Neutrophil (primary cell): ENCODE measurements at regions not wholly inside any gene's neighbourhood (a gene's known extent, or its start where the extent isn't known, plus 50 kb on each side); places are given as distances from the start of the nearest gene placed in this dataset.

Experiments used
- H3K27ac ChIP-seq: fragments of 200-600 bp; sonication (generic); 2 replicates; pipeline ENCODE4 v1.5.1; 2016; ENCODE audit warnings: mild to moderate bottlenecking, moderate library complexity
- H3K27me3 ChIP-seq: fragments of 200-600 bp; sonication (generic); 2 replicates; pipeline ENCODE4 v1.6.0; 2016; ENCODE audit warnings: mild to moderate bottlenecking
- H3K36me3 ChIP-seq: fragments of 200-600 bp; sonication (generic); 2 replicates; pipeline ENCODE4 v1.5.1; 2017
- H3K4me1 ChIP-seq, 2 experiments: fragments of 200-600 bp in 1 of 2; sonication (generic) in 1 of 2; 1 replicate in 1 of 2; 2 replicates in 1 of 2; pipeline versions ENCODE4 v1.5.1 to v1.6.1; 2013 to 2016; ENCODE audit warnings: low read depth in 1 of 2, low read length in 1 of 2, mild to moderate bottlenecking in 1 of 2, moderate library complexity in 1 of 2; ENCODE audit not compliant: control insufficient read depth in 1 of 2, insufficient read depth in 1 of 2
- H3K4me3 ChIP-seq, 2 experiments: fragments of 200-600 bp in 1 of 2; sonication (generic) in 1 of 2; 1 replicate in 1 of 2; 2 replicates in 1 of 2; pipeline ENCODE4 v1.5.1; 2013 to 2016; ENCODE audit warnings: low read depth in 1 of 2, low read length in 1 of 2, mild to moderate bottlenecking in 1 of 2, moderate library complexity in 1 of 2
- H3K9me3 ChIP-seq: fragments of 200-600 bp; sonication (generic); 2 replicates; pipeline ENCODE4 v1.5.1; 2016
- TF ChIP-seq, protein P1 (sequence below): fragments of 200-600 bp; sonication (generic); IDR thresholded peaks from 2 replicates; pipeline ENCODE4 v1.5.1; 2016; ENCODE audit warnings: antibody characterized with exemption

DNA sequence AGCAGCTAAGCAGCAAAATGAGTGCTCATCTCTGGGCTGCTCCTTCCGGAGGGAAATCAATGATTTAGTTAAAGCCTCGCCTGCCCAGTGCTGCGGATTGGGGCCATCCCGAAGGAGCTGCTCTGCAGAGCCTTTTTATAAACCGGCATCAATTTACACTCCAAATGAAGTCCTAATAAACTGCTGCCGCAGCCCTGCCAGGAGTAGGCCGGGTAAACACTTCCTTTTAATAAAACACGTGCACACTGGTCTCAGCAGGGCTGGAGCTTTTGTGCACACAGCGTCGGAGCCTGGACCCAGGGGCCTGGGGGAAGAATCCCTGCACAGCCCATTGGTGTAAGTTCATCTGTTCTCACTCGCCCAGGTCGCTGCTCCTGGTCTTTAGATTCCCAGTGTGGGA lies 79.6 kb upstream of the HS3ST2 start:
- Histone ChIP-seq H3K9me3 (no peaks in the 10 kb centered on the region), H3K4me3 (no peak overlapping the region), H3K36me3 (no peaks in the 10 kb centered on the region), H3K27me3 (peaks cover 33% of the 10 kb centered on the region), H3K27ac (no peak overlapping the region), H3K4me1 (no peaks in the 10 kb centered on the region)
- TF ChIP-seq, protein P1, sequence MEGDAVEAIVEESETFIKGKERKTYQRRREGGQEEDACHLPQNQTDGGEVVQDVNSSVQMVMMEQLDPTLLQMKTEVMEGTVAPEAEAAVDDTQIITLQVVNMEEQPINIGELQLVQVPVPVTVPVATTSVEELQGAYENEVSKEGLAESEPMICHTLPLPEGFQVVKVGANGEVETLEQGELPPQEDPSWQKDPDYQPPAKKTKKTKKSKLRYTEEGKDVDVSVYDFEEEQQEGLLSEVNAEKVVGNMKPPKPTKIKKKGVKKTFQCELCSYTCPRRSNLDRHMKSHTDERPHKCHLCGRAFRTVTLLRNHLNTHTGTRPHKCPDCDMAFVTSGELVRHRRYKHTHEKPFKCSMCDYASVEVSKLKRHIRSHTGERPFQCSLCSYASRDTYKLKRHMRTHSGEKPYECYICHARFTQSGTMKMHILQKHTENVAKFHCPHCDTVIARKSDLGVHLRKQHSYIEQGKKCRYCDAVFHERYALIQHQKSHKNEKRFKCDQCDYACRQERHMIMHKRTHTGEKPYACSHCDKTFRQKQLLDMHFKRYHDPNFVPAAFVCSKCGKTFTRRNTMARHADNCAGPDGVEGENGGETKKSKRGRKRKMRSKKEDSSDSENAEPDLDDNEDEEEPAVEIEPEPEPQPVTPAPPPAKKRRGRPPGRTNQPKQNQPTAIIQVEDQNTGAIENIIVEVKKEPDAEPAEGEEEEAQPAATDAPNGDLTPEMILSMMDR = no peak

DNA sequence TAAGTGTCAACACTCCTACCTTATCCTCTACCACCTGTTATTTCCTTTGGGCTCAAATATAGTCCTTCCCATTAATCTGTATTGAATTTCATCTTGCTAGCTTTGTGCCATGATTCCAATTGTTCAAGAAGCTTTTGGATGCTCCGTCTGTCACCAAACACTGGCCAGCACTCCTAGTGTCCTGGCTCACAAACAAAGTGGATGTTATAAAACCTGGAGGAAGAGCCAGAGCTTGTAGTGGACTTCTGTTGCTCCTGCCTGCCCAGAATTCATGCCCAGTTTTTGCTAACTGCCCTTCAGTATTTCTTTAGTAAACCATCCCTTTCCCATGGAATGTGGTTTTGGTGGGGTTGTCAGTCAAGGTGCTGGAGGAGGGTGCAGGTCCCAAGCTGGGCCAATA lies 77.2 kb upstream of the HS3ST2 start:
- H3K4me3 ChIP-seq = no peak overlapping the region
- H3K36me3 ChIP-seq = no peaks in the 10 kb centered on the region
- H3K27me3 ChIP-seq = peaks cover 28% of the 10 kb centered on the region
- H3K27ac ChIP-seq = no peak overlapping the region
- H3K9me3 ChIP-seq = no peaks in the 10 kb centered on the region
- TF ChIP-seq, protein P1 = no peak
- H3K4me1 ChIP-seq = no peaks in the 10 kb centered on the region

DNA sequence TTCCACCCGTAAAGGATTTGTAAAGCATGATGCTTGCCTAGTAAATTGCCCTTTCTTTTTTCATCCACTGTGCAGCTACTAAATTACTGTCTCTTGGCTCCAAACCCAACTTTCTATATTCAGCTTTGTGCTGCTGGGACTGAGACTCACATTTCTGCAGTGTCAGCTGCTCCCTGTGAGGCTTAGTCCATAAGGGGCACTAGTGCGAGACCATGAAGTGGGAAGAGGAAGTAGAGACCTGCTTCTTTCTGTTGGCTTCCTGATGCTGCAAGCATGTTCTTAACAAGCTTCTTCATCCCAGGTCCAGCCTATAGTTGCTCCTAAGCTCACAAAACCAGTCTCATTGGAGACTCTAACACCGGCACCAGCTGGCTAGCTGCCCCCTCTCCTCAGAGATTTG lies 74.9 kb upstream of the HS3ST2 start:
- Histone ChIP-seq H3K36me3 (no peaks in the 10 kb centered on the region), H3K27ac (no peak overlapping the region), H3K9me3 (no peaks in the 10 kb centered on the region), H3K4me1 (no peaks in the 10 kb centered on the region), H3K4me3 (no peak overlapping the region), H3K27me3 (peaks cover 7% of the 10 kb centered on the region)
- TF ChIP-seq, protein P1 = no peak

DNA sequence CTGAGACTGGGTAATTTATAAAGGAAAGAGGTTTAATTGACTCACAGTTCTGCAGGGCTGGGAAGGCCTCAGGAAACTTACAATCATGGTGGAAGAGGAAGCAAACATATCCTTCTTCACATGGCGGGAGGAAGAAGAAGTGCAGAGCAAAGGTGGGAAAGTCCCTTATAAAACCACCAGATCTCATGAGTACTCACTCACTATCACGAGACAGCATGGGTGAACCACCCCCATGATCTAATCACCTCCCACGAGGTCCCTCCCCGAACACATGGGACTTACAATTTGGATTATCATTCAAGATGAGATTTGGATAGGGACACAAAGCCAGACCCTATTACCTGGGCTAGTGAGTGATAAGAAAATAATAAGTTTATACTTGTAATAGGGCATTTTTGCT lies 70.6 kb upstream of the HS3ST2 start:
- Histone ChIP-seq H3K4me3 (no peak overlapping the region), H3K4me1 (no peaks in the 10 kb centered on the region), H3K9me3 (no peaks in the 10 kb centered on the region), H3K36me3 (no peaks in the 10 kb centered on the region), H3K27me3 (no peaks in the 10 kb centered on the region), H3K27ac (no peak overlapping the region)
- TF ChIP-seq, protein P1 = no peak

DNA sequence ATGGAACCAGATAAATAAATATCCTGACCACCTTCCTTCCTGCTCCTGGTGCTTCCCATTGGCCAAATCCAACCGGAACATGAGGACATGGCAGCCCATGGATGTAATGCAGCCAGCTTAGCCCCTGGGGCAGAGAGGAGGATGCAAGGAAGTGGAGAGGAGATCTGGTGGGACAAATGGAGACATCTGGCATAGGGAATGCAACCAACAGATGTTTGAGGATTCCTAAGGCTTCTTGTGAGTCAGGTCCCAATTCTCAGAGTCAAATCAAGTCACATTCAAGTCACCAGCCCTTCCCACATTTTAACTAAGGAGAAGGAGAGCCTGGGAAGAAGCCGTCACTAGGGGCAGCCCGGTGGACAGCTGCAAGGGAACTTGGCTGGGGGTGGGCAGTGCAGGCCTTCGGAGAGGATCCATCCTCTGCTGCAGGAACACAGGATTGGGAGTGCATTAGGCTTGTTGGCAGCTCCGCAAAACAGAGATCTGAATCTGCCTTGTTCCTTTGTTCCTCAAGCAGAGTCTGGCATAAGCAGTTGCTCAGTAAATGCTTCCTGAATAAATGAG lies 62.8 kb upstream of the HS3ST2 start:
- peaks cover 22% of the 10 kb centered on the region for H3K27me3 ChIP-seq
- TF ChIP-seq, protein P1 = no peak
- H3K36me3 ChIP-seq = no peaks in the 10 kb centered on the region
- no peaks in the 10 kb centered on the region for H3K9me3 ChIP-seq
- no peak overlapping the region for H3K27ac ChIP-seq
- no peaks in the 10 kb centered on the region for H3K4me1 ChIP-seq
- H3K4me3 ChIP-seq = no peak overlapping the region

DNA sequence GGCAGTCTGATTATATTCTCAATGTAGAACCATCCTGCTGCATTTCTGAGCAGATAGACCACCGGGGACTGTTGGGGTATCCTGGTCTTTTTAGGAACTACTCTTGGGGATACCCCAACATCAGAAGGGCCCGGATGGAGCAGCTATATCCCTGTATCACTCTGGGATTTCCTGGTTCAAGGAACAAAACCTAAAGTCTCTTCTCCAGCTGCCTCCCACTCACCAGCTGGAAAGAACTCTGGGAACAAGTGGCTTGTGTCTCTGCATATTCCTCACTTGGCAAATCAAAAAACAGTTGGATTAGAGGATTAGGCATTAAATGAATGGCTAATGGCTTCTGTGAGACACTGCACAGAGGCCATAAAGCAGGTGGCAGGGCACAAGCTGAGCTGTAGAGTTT lies 62.3 kb upstream of the HS3ST2 start:
- TF ChIP-seq, protein P1 = no peak
- H3K4me3 ChIP-seq = no peak overlapping the region
- peaks cover 23% of the 10 kb centered on the region for H3K27me3 ChIP-seq
- no peak overlapping the region for H3K27ac ChIP-seq
- no peaks in the 10 kb centered on the region for H3K36me3 ChIP-seq
- H3K4me1 ChIP-seq = no peaks in the 10 kb centered on the region
- no peaks in the 10 kb centered on the region for H3K9me3 ChIP-seq
